Activated T-cell treated with anti-CD3 and anti-CD28 coated beads, Interleukin-2, amount 50 U/mL, for 72 hours (primary cell): ENCODE measurements at regions not wholly inside any gene's neighbourhood (a gene's known extent, or its start where the extent isn't known, plus 50 kb on each side); places are given as distances from the start of the nearest gene placed in this dataset.
"Not testable (repeated sequence)": the region's sequence is repeated elsewhere in the genome, so short reads cannot be mapped to it uniquely, and the experiment has no call there.

Experiments used
- ATAC-seq, 2 donors: fragments of 150-1000 bp; cut with Tn5 transposase; replicated peaks in 1 of 2; 2 replicates each; pipeline ENCODE4 v1.10.0; 2021; ENCODE audit warnings: moderate library complexity in 2 of 2, mild to moderate bottlenecking in 1 of 2
- DNase-seq, 2 donors: peaks; one replicate each; pipeline ENCODE4 v3.0.0; 2021 to 2022; ENCODE audit warnings: mixed read lengths in 1 of 2
- H3K27ac Mint-ChIP-seq: one replicate; pipeline ENCODE4 v1.8.0; 2022; ENCODE audit warnings: mild to moderate bottlenecking, moderate library complexity, mixed read lengths
- H3K27me3 Mint-ChIP-seq: one replicate; pipeline ENCODE4 v1.8.0; 2022; ENCODE audit warnings: low read depth, mixed read lengths
- H3K36me3 Mint-ChIP-seq, 2 donors: one replicate each; pipeline ENCODE4 v1.8.0; 2022; ENCODE audit warnings: mixed read lengths in 2 of 2, mild to moderate bottlenecking in 1 of 2; ENCODE audit not compliant: insufficient read depth in 2 of 2
- H3K4me1 Mint-ChIP-seq: one replicate; pipeline ENCODE4 v1.8.0; 2022; ENCODE audit warnings: low read depth, mixed read lengths
- H3K4me3 Mint-ChIP-seq, 2 donors: one replicate each; pipeline ENCODE4 v1.8.0; 2022; ENCODE audit warnings: mild to moderate bottlenecking in 2 of 2, mixed read lengths in 2 of 2, moderate library complexity in 2 of 2
- H3K9me3 Mint-ChIP-seq, 2 donors: one replicate each; pipeline ENCODE4 v1.8.0; 2022; ENCODE audit warnings: mixed read lengths in 2 of 2

GRCh38 chr20:30521686-30522415 lies 735.6 kb upstream of the DEFB115 start:
- not testable (repeated sequence) for H3K27ac Mint-ChIP-seq, H3K27me3 Mint-ChIP-seq, DNase-seq, ATAC-seq, H3K36me3 Mint-ChIP-seq, H3K9me3 Mint-ChIP-seq, H3K4me3 Mint-ChIP-seq, H3K4me1 Mint-ChIP-seq

GRCh38 chr20:30524155-30524554 lies 733.3 kb upstream of the DEFB115 start:
- H3K27ac Mint-ChIP-seq, ATAC-seq, DNase-seq, H3K4me1 Mint-ChIP-seq, H3K36me3 Mint-ChIP-seq, H3K4me3 Mint-ChIP-seq, H3K9me3 Mint-ChIP-seq, H3K27me3 Mint-ChIP-seq: not testable (repeated sequence)

- H3K36me3 Mint-ChIP-seq, DNase-seq, ATAC-seq, H3K4me1 Mint-ChIP-seq, H3K27me3 Mint-ChIP-seq, H3K4me3 Mint-ChIP-seq, H3K27ac Mint-ChIP-seq: not testable (repeated sequence)
- H3K9me3 Mint-ChIP-seq, result peaks cover 3 to 12% of the 10 kb centered on the region in 2 donors
Measured at GRCh38 chr20:30524761-30525160, 732.7 kb upstream of the DEFB115 start.

- H3K9me3 Mint-ChIP-seq, result peaks cover 0 to 12% of the 10 kb centered on the region in 2 donors
- H3K27ac Mint-ChIP-seq, H3K36me3 Mint-ChIP-seq, H3K4me1 Mint-ChIP-seq, H3K27me3 Mint-ChIP-seq, H3K4me3 Mint-ChIP-seq, DNase-seq, ATAC-seq: not testable (repeated sequence)
Measured at GRCh38 chr20:30533653-30534052, 723.8 kb upstream of the DEFB115 start.

GRCh38 chr20:30537459-30537858 lies 720.0 kb upstream of the DEFB115 start:
- H3K27me3 Mint-ChIP-seq, H3K4me1 Mint-ChIP-seq, DNase-seq, ATAC-seq, H3K36me3 Mint-ChIP-seq, H3K27ac Mint-ChIP-seq, H3K9me3 Mint-ChIP-seq, H3K4me3 Mint-ChIP-seq: not testable (repeated sequence)

- H3K9me3 Mint-ChIP-seq, H3K4me3 Mint-ChIP-seq, H3K4me1 Mint-ChIP-seq, DNase-seq, H3K27ac Mint-ChIP-seq, H3K27me3 Mint-ChIP-seq, H3K36me3 Mint-ChIP-seq, ATAC-seq: not testable (repeated sequence)
Measured at GRCh38 chr20:30540330-30541069, 717.0 kb upstream of the DEFB115 start.

- H3K9me3 Mint-ChIP-seq, H3K4me1 Mint-ChIP-seq, H3K27me3 Mint-ChIP-seq, H3K36me3 Mint-ChIP-seq, H3K27ac Mint-ChIP-seq, H3K4me3 Mint-ChIP-seq, DNase-seq, ATAC-seq: not testable (repeated sequence)
Measured at GRCh38 chr20:30551236-30551635, 706.2 kb upstream of the DEFB115 start.

GRCh38 chr20:30556797-30557196 lies 700.7 kb upstream of the DEFB115 start:
- ATAC-seq, H3K4me3 Mint-ChIP-seq, H3K36me3 Mint-ChIP-seq, DNase-seq, H3K9me3 Mint-ChIP-seq, H3K4me1 Mint-ChIP-seq, H3K27ac Mint-ChIP-seq, H3K27me3 Mint-ChIP-seq: not testable (repeated sequence)

GRCh38 chr20:30565086-30565485 lies 692.4 kb upstream of the DEFB115 start:
- not testable (repeated sequence) for ATAC-seq, H3K36me3 Mint-ChIP-seq, H3K27ac Mint-ChIP-seq, H3K27me3 Mint-ChIP-seq, H3K4me1 Mint-ChIP-seq, H3K4me3 Mint-ChIP-seq, DNase-seq, H3K9me3 Mint-ChIP-seq

- H3K36me3 Mint-ChIP-seq, H3K4me3 Mint-ChIP-seq, H3K27me3 Mint-ChIP-seq, H3K9me3 Mint-ChIP-seq, ATAC-seq, H3K27ac Mint-ChIP-seq, H3K4me1 Mint-ChIP-seq, DNase-seq: not testable (repeated sequence)
Measured at GRCh38 chr20:30569867-30570266, 687.6 kb upstream of the DEFB115 start.

- H3K36me3 Mint-ChIP-seq, H3K4me1 Mint-ChIP-seq, DNase-seq, H3K27ac Mint-ChIP-seq, H3K27me3 Mint-ChIP-seq, ATAC-seq, H3K4me3 Mint-ChIP-seq, H3K9me3 Mint-ChIP-seq: not testable (repeated sequence)
Measured at GRCh38 chr20:30570622-30571021, 686.8 kb upstream of the DEFB115 start.

- not testable (repeated sequence) for H3K27ac Mint-ChIP-seq, H3K36me3 Mint-ChIP-seq, DNase-seq, H3K27me3 Mint-ChIP-seq, H3K4me1 Mint-ChIP-seq, H3K9me3 Mint-ChIP-seq, H3K4me3 Mint-ChIP-seq, ATAC-seq
Measured at GRCh38 chr20:30574337-30574736, 683.1 kb upstream of the DEFB115 start.

- not testable (repeated sequence) for H3K27me3 Mint-ChIP-seq, H3K4me3 Mint-ChIP-seq, H3K36me3 Mint-ChIP-seq, H3K9me3 Mint-ChIP-seq, ATAC-seq, DNase-seq, H3K4me1 Mint-ChIP-seq, H3K27ac Mint-ChIP-seq
Measured at GRCh38 chr20:30579069-30579468, 678.4 kb upstream of the DEFB115 start.
